Stimulated activated CD8-positive, alpha-beta memory T cell treated with anti-CD3 and anti-CD28 coated beads, Interleukin-12 subunit alpha, Interleukin-12 subunit beta, amount 100 ng/mL, for 24 hours (primary cell): ENCODE measurements at regions not wholly inside any gene's neighbourhood (a gene's known extent, or its start where the extent isn't known, plus 50 kb on each side); places are given as distances from the start of the nearest gene placed in this dataset.
A peak's percentile ranks its signal among the peaks of the same experiment; 100 is the strongest.
"Not testable (repeated sequence)": the region's sequence is repeated elsewhere in the genome, so short reads cannot be mapped to it uniquely, and the experiment has no call there.

ENCODE experiments used
- DNase-seq: peaks from one replicate; pipeline ENCODE4 v3.0.0-alpha.2; 2020; ENCODE audit errors: extremely low read depth

DNA sequence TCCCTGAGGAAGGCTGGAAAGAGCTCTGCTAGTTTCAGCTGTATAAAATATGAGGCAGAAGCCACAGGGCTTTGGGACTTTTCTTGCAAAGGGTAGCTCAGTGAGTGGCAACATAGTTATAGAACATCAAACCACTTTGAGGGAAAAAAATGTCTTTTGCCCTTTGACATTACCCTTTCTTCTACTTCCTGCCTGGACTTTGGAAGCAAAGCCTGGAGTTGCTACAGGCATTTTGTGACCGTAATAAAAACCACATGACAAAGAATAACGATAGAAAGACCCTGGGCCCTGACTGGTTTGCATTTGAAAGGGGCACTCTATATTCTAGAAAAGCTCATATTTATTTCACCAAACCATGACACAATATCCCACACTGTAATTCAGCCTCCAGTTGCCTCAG lies 440.9 kb downstream of the DIRAS2 start:
- DNase-seq = no peak

DNA sequence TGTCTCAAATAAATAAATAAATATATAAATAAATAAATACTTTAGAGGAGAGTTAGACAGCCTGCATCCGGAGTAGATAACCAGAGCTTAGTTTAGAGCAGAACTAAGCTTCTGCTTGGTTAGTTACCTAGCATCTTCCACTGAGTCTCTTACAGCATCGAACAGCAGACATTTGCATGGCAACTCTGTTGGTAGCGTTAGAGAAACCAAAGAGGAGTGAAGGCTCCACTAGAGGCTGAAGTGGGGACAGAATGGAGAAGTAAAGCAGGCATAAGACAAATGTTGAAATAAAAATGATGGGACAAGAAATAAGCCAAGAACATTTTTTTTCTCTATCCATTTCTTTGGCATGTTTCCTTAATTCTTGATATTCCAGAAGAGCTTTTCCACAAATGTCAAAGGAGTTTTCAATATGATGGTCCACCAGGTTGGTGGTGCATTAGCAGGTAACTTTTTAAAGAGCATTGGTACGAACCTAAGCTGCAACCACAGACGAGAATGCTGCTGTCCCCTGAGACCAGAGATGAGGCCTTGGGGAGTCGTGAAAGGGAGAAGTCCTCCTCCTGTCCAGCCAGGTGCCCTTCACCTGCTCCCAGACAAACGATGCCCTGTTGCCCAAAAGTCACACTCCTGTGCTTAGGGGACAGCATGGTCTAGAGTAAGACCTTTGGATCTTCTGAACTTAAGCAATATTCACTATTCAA lies 438.3 kb downstream of the DIRAS2 start:
- DNase-seq = no peak

DNA sequence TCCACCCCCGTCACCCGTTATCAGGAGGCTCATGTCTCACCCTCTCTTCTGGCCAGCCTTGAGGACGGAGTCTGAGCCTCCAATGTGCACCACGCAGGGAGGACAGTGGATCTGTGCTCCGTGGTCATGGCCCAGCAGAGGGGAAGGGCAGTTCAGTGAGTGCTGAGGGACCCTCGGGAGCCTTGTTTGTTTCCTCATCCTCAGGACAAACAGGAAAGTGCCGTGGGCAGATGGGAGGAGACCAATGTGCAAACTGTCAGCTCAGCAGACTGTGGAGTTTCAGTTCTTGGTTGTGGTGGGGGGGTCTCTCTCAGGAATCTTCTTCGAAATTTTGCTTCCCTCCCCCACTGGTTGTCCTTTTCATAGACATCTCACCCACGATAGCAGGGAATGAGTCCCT lies 429.6 kb downstream of the DIRAS2 start:
- not testable (repeated sequence) for DNase-seq

- DNase-seq = no peak
Measured at GRCh38 chr9:90219548-90220118, 423.0 kb downstream of the DIRAS2 start.

DNA sequence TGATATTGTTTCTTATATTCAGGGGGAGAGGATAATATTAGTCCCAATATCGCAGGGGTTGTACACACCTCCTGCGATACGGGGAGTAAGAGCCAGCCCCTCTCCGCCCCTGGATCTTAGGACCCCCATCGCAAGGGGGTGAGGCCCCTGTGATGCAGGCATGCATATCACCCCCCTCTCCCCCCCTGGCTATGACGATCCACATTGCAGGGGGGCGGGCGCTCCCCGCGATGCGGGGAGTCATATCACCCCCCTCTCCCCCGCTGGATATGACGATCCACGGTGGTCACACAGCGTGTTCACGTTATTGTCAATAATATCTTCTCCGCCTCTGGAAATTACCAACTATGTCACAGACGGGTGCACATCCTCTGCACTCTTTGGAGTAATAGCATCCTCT lies 420.7 kb downstream of the DIRAS2 start:
- not testable (repeated sequence) for DNase-seq

DNA sequence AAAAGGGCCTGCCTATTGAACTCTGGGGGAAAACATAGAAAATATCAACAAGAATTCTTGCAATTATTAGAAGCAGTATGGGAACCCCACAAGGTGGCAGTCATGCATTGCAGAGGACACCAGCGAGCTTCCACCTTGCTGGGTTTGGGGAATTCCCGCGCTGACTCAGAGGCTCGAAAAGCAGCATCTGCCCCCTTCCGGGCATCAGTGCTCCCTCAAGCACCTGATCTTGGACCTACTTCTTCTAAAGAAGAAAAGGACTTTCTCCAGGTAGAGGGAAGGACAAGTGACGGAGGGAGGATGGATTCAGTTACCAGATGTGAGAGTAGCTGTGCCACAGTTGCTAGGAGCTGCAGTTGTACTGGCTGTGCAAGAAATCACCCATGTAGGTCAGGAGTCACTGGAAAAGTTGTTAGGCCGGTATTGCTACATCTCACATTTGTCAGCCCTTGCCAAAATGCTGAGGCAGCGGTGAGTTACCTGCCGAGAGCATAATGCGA lies 415.7 kb downstream of the DIRAS2 start:
- peak; percentile 32 for DNase-seq

- not testable (repeated sequence) for DNase-seq
Measured at GRCh38 chr9:90233081-90233480, 409.5 kb downstream of the DIRAS2 start.

- DNase-seq = no peak
Measured at GRCh38 chr9:90240541-90240940, 402.1 kb downstream of the DIRAS2 start.

DNA sequence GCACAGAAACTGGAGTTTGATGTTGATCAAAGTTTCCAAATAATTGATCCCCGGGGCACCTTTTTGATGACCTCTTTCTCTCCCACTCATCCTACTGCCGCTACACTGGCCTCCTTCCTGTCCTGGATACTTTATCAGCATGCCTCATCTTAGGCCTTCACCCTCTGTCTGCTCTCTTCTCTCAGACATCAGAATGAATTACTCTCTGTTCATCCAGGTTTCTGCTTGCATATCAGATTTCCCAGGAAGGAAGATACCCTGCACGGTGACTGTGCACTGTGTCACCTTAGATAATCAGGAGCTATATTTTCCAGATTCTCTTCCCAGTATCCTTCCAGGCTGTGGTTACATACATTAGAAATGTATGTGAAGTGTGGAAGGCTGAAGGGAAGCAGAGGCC lies 397.0 kb downstream of the DIRAS2 start:
- DNase-seq = no peak

DNA sequence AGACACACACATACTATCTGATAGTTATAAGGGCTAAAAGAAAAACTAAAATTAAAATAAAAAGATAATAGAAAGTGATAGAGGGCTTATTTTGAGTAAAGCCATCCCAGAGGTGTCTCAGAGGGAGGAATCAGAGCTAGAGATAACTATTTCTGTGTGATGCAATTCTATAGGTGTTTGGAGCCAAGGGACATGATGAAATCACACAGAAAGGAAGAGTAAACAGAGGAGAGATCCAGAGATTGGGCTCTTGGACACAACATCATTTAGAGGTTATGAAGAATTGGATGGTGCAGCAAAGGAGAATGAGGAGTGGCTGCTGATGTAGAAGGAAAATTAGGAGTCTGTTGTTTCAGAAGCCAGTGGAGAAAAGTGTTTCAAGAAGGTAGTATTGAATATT lies 393.5 kb downstream of the DIRAS2 start:
- DNase-seq = no peak

- no peak for DNase-seq
Measured at GRCh38 chr9:90251316-90251715, 391.3 kb downstream of the DIRAS2 start.

DNA sequence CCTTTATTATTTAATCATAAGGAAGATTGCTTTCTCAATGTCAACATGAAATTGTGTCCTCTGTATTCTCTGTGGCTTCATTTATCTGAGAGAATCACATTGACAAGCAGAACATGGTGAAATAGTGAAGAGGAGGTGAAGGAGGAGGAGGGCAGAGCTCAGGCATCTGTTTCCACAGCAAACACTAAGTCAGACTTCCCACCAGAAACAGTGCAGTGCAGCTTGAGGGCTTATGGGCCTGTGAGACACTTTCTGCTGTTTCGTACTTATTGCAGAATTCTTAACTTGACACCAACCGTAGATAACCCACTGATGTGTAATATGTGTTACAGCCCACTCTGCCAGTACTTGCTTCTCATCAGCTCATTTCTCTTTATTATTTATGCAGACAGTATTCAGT lies 386.3 kb downstream of the DIRAS2 start:
- no peak for DNase-seq

DNA sequence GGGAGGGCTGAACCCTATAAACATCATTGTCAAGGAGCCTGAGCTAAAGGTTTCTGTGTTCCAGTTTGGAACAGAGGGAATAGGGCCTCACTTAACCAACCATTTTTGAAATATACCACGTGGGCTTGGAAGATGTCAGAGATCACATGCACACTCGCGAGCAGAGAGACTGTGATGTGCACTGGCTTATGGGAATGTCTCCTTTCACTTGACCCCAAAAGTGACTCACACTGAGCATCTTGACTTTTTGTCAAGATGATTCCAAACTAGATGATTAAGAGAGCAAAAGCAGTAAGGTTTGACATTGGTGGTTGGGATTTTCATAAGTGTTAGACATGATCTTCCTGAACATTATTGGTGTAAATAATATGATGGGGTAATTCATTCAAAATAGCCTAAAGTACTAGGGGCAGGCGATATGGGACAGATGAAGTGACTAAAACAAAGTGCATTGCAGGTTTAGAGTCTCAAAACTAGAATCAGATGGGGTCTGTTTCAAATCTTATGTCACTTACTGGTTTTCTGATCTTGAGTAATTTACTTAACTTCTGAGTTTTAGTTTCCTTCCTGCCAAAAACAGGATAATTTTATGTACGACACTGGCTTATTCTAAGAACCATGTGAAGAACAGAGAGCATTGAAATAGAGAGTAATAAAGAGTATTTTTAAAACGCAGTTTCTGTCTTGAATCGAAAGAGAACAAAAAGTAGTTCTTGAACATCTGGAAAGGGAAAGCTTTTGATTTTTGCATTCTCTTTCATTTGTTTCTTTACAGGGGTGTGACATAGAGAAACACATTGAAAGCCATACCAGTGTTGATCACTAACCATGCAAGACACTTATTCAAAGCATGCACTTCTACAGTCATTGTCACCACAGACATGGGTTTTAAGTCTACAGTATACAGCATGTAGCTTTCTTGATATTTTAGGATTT lies 383.0 kb downstream of the DIRAS2 start:
- no peak for DNase-seq

DNA sequence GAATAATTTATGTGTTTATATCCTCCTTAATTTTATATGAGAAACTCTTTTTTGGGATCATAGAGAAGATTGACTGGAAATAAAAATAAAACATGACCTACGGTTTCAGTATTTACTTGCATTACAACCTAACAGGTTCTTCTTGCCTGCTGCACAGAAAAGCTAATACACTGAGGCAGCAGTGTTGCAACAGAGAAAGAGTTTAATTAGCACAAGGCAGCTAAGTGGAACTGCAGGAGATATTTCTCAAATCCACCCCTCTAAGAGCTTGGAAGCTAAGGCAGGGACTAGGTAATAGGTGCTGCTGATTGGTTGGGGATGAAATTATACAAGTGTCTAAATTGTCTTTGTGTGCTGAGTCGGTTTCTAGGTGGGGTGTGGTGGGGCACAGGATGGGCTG lies 380.9 kb downstream of the DIRAS2 start:
- no peak for DNase-seq

DNA sequence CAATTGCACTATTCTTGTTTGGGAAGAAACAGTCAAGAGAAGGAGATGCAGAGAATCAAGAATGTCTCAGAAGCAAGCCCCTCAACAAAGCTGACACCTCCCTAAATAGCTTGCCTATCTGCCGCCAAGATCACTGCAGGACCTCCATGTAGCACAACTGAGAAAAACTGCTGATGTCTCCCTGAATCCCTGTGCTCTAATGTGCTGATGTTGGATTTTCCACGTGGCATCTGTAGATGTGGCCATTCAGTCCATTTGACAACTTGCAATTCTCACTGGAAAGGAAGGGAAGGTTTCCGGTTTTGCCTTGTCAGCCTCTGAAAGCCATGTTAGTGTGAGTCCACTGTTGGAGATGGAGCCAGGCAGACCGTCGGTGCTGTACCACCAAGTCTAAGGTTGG lies 374.0 kb downstream of the DIRAS2 start:
- no peak for DNase-seq

DNA sequence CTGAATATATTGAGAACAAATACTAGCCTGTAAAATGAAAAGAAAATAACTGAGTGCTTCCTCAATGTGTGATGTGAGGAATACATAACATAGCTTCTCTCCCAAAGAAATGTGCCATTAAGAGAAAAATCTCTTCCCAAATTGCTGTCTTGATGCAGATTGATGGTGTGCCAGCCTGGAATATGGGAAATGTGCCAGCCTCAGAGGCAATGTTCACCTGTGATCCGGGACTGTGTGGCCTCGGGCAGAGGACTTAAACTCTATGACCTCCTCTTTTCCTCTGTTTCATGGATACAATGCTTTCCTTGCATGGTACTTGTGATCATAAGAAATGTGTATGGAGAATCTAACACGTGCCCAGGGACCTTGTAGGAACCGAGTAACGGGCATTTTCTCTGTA lies 370.9 kb downstream of the DIRAS2 start:
- no peak for DNase-seq

- no peak for DNase-seq
Measured at GRCh38 chr9:90274725-90275124, 367.9 kb downstream of the DIRAS2 start.

DNA sequence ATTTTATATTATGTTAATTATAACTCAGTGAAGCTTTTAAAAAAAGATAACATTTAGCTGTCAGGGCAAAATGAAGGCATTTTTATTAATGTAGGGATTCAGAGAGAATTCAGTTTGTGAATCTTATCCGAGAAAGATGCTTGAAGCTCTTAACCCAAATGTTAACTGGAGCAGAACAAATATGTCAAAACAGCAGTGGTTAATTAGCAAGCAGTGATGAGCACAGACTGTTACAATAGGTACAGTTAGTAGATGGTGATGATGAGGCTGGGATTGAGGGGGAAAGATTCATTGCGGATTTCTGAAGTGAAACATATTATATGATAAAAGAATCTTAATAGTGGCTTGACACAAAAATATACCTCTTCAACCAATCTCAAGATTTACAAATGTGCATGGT lies 356.7 kb downstream of the DIRAS2 start:
- DNase-seq = no peak

GRCh38 chr9:90287567-90288274 lies 354.9 kb downstream of the DIRAS2 start:
- no peak for DNase-seq

GRCh38 chr9:90288275-90288639 lies 354.4 kb downstream of the DIRAS2 start:
- DNase-seq = no peak

GRCh38 chr9:90290716-90291485 lies 351.7 kb downstream of the DIRAS2 start:
- no peak for DNase-seq
